ENCODE measurements at regions not wholly inside any gene's neighbourhood (a gene's known extent, or its start where the extent isn't known, plus 50 kb on each side); places are given as distances from the start of the nearest gene placed in this dataset.

DNA sequence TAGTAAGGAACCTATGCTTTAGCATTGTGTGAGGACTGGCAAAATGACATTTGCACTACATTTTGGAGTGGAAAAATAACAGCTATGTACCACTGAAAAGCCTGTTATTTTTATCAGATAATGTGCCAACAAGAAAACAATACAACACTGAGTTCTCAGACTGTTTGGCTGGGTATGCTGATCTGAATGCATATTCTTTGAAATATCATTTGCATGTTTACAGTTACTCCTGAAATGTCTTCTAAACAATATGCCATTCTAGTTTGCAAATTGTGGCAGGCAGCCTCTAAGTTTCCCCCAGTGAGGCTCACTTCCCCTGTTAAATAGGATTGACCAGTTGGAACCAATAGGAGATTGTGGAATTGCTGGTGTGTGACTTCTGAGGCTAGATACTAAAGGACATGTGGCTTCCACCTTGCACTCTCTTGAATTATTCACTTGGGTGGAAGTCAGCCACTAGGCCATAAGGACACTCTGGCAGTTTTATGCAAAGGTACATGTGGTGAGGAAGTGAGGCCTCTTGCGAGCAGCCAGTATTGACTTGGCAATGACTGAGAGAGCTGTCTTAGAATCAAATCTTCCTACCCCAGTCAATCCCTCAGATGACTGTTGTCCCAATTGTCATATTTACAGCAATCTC, 250.4 kb upstream of the PCSK5 start:
- DNase-seq (no peak), ATAC-seq (ENCODE audit: low read depth) (no peak)
- TF ChIP-seq SMC3 (IDR thresholded peaks at IDR 0.05; ENCODE audit: low read depth, low read length) (no peak), MAZ (IDR thresholded peaks at IDR 0.05; ENCODE audit: borderline replicate concordance, low read depth, low read length) (no peak), RCOR1 (IDR thresholded peaks at IDR 0.05; ENCODE audit: insufficient replicate concordance, low read length) (no peak), POLR2A (IDR thresholded peaks at IDR 0.05; ENCODE audit: low read depth, low read length) (no peak), CHD1 (IDR thresholded peaks at IDR 0.05; ENCODE audit: low read depth, low read length) (no peak), MXI1 (IDR thresholded peaks at IDR 0.05; ENCODE audit: borderline replicate concordance, low read depth, low read length) (no peak), USF2 (IDR thresholded peaks at IDR 0.05; ENCODE audit: low read depth, low read length) (no peak), FOS (IDR thresholded peaks at IDR 0.05; ENCODE audit: low read depth, low read length) (no peak), ELK1 (IDR thresholded peaks at IDR 0.05; ENCODE audit: borderline replicate concordance, low read depth, low read length) (no peak), RAD21 (IDR thresholded peaks at IDR 0.05; ENCODE audit: low read length) (no peak), BHLHE40 (IDR thresholded peaks at IDR 0.05; ENCODE audit: low read depth, low read length) (no peak), NFE2L2 (IDR thresholded peaks at IDR 0.05; ENCODE audit: low read depth, low read length) (no peak), CEBPB (IDR thresholded peaks at IDR 0.05; ENCODE audit: low read depth, low read length) (no peak), MAFK (IDR thresholded peaks at IDR 0.05; ENCODE audit: low read depth, low read length) (no peak), RFX5 (IDR thresholded peaks at IDR 0.05; ENCODE audit: low read depth, low read length) (no peak)
- TF ChIP-seq, protein P1, sequence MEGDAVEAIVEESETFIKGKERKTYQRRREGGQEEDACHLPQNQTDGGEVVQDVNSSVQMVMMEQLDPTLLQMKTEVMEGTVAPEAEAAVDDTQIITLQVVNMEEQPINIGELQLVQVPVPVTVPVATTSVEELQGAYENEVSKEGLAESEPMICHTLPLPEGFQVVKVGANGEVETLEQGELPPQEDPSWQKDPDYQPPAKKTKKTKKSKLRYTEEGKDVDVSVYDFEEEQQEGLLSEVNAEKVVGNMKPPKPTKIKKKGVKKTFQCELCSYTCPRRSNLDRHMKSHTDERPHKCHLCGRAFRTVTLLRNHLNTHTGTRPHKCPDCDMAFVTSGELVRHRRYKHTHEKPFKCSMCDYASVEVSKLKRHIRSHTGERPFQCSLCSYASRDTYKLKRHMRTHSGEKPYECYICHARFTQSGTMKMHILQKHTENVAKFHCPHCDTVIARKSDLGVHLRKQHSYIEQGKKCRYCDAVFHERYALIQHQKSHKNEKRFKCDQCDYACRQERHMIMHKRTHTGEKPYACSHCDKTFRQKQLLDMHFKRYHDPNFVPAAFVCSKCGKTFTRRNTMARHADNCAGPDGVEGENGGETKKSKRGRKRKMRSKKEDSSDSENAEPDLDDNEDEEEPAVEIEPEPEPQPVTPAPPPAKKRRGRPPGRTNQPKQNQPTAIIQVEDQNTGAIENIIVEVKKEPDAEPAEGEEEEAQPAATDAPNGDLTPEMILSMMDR (conservative IDR thresholded peaks at IDR 0.05; ENCODE audit: low read depth, low read length): no peak
- WGBS, 2 experiments (ENCODE audit: extremely low coverage in 2 of 2, insufficient read length in 1 of 2): no CpG with 5 or more reads among the region's 1 CpG
- Histone ChIP-seq H3K4ac (ENCODE audit: low read depth, low read length) (no peak overlapping the region), H2BK5ac (ENCODE audit: low read depth, low read length, poor library complexity, severe bottlenecking) (no peak overlapping the region), H3K23ac (ENCODE audit: low read depth, low read length) (no peak overlapping the region), H3K4me2 (ENCODE audit: low read depth, low read length) (no peak overlapping the region), H3K9me3 (ENCODE audit: control insufficient read depth, insufficient read depth, low read length) (no peaks in the 10 kb centered on the region; the same call in 1 of the 2 replicates), H3K4me3 (ENCODE audit: insufficient read depth, low read depth, low read length) (no peak overlapping the region), H2AFZ (replicated peaks; ENCODE audit: low read length, poor library complexity) (no peak overlapping the region), H3K9ac (ENCODE audit: low read depth, low read length) (no peak overlapping the region), H3K4me1 (ENCODE audit: control insufficient read depth, insufficient read depth, low read length) (no peaks in the 10 kb centered on the region), H4K91ac (ENCODE audit: insufficient read depth, low read depth, low read length) (no peak overlapping the region), H3K27ac (ENCODE audit: insufficient read depth, low read length) (no peak overlapping the region), H2AK9ac (replicated peaks; ENCODE audit: low read depth, low read length, poor library complexity) (no peak overlapping the region), H3K27me3 (ENCODE audit: control insufficient read depth, insufficient read depth, low read length) (no peaks in the 10 kb centered on the region), H3K14ac (replicated peaks; ENCODE audit: low read depth, low read length) (no peak overlapping the region), H3K79me1 (ENCODE audit: low read depth in 1 of 2, low read length in 2 of 2) (no peaks in the 10 kb centered on the region), H4K5ac (ENCODE audit: low read depth, low read length) (no peak overlapping the region), H2AK5ac (ENCODE audit: low read depth, low read length) (no peak overlapping the region), H4K8ac (ENCODE audit: low read depth in 2 of 2, low read length in 2 of 2) (no peak overlapping the region), H2BK20ac (ENCODE audit: low read depth, low read length) (no peak overlapping the region), H3K56ac (ENCODE audit: extremely low read depth, insufficient read depth, low read length) (no peak overlapping the region), H2BK120ac (ENCODE audit: low read depth, low read length) (no peak overlapping the region), H3K18ac (ENCODE audit: low read depth, low read length) (no peak overlapping the region), H2BK15ac (ENCODE audit: low read depth, low read length) (no peak overlapping the region), H3K9me1 (ENCODE audit: insufficient read depth, low read length) (no peaks in the 10 kb centered on the region), H3K36me3 (ENCODE audit: control insufficient read depth, insufficient read depth, low read length) (no peaks in the 10 kb centered on the region), H4K20me1 (ENCODE audit: insufficient read depth, low read length) (no peaks in the 10 kb centered on the region)
- intact Hi-C loops (cut with micrococcal nuclease) (no loop called here), in situ Hi-C loops (cut with MboI; ENCODE audit: low sequenced_read_pairs) (no loop called here), dilution Hi-C loops (cut with HindIII; ENCODE audit: low sequenced_read_pairs, unreplicated experiment) (no loop called here)
- no TSS peak for BruUV-seq (replicated peaks)
- POLR2A ChIA-PET (ENCODE audit: unreplicated experiment): no interaction called here
- CTCF ChIA-PET: no interaction called here
